ENCODE measurements at regions not wholly inside any gene's neighbourhood (a gene's known extent, or its start where the extent isn't known, plus 50 kb on each side); places are given as distances from the start of the nearest gene placed in this dataset.

GRCh38 chr16:86924537-86924936 is 346.2 kb downstream of the FOXL1 start:
- Histone ChIP-seq H3K4me1 (ENCODE audit: low read depth) (peaks cover 20% of the 10 kb centered on the region), H3K9me3 (ENCODE audit: low read depth) (no peaks in the 10 kb centered on the region), H3K36me3 (no peaks in the 10 kb centered on the region), H3K27me3 (no peaks in the 10 kb centered on the region), H3K4me3 (no peak overlapping the region), H3K27ac (no peak overlapping the region)
- TF ChIP-seq, protein P1, sequence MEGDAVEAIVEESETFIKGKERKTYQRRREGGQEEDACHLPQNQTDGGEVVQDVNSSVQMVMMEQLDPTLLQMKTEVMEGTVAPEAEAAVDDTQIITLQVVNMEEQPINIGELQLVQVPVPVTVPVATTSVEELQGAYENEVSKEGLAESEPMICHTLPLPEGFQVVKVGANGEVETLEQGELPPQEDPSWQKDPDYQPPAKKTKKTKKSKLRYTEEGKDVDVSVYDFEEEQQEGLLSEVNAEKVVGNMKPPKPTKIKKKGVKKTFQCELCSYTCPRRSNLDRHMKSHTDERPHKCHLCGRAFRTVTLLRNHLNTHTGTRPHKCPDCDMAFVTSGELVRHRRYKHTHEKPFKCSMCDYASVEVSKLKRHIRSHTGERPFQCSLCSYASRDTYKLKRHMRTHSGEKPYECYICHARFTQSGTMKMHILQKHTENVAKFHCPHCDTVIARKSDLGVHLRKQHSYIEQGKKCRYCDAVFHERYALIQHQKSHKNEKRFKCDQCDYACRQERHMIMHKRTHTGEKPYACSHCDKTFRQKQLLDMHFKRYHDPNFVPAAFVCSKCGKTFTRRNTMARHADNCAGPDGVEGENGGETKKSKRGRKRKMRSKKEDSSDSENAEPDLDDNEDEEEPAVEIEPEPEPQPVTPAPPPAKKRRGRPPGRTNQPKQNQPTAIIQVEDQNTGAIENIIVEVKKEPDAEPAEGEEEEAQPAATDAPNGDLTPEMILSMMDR (IDR thresholded peaks at IDR 0.05; ENCODE audit: low read depth, low read length): no peak
- DNase-seq (ENCODE audit: low read depth in 1 of 2, low spot score in 1 of 2): peak in 1 of 2 donors; percentile 48

GRCh38 chr16:86925067-86925791 is 346.9 kb downstream of the FOXL1 start:
- H3K27me3 ChIP-seq: no peaks in the 10 kb centered on the region
- H3K4me3 ChIP-seq: no peak overlapping the region
- no peak overlapping the region for H3K27ac ChIP-seq
- no peaks in the 10 kb centered on the region for H3K9me3 ChIP-seq (ENCODE audit: low read depth)
- no peaks in the 10 kb centered on the region for H3K36me3 ChIP-seq
- TF ChIP-seq, protein P1 (IDR thresholded peaks at IDR 0.05; ENCODE audit: low read depth, low read length): no peak
- DNase-seq (ENCODE audit: low read depth in 1 of 2, low spot score in 1 of 2): peak; percentile 77 to 84
- peaks cover 23% of the 10 kb centered on the region for H3K4me1 ChIP-seq (ENCODE audit: low read depth)

- H3K27ac ChIP-seq: no peak overlapping the region
- TF ChIP-seq, protein P1 (IDR thresholded peaks at IDR 0.05; ENCODE audit: low read depth, low read length): no peak
Observed at GRCh38 chr16:86926181-86927094, 348.1 kb downstream of the FOXL1 start.

GRCh38 chr16:86927699-86928098 is 349.4 kb downstream of the FOXL1 start:
- Histone ChIP-seq H3K36me3 (no peaks in the 10 kb centered on the region), H3K4me1 (ENCODE audit: low read depth) (peaks cover 34% of the 10 kb centered on the region), H3K9me3 (ENCODE audit: low read depth) (no peaks in the 10 kb centered on the region), H3K27me3 (no peaks in the 10 kb centered on the region), H3K4me3 (no peak overlapping the region), H3K27ac (no peak overlapping the region)
- TF ChIP-seq, protein P1 (IDR thresholded peaks at IDR 0.05; ENCODE audit: low read depth, low read length): no peak
- no peak for DNase-seq (ENCODE audit: low read depth in 1 of 2, low spot score in 1 of 2)

More at GRCh38 chr16:86926181-86927094, 348.1 kb downstream of the FOXL1 start:
- H3K4me1 ChIP-seq (ENCODE audit: low read depth): peaks cover 28% of the 10 kb centered on the region
- H3K9me3 ChIP-seq (ENCODE audit: low read depth): no peaks in the 10 kb centered on the region
- H3K27me3 ChIP-seq: no peaks in the 10 kb centered on the region
- no peaks in the 10 kb centered on the region for H3K36me3 ChIP-seq
- no peak overlapping the region for H3K4me3 ChIP-seq
- no peak for DNase-seq (ENCODE audit: low read depth in 1 of 2, low spot score in 1 of 2)

DNA sequence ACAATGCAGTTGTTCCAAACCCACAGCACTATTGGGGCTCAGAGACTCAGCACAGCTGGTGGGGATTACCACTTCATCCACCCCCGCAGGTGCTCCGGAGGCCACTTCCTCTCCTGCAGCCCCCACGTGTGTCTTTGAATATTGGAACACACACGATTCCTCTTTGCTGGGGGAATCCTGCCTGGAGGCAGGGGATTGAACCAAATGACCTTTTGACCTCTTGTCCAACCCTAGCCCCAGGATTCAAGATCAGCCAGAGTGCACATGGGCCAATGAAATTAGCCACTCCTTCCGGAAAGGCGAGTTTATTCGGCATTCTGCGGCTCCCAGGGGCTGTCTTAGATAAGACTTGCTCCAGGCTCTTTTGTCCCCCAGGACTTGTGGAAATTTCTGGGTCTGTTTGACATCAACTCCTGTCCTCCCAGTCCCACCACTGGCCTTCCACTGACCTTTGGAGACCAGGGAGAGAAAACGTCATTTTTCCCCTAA is 350.2 kb downstream of the FOXL1 start:
- Histone ChIP-seq H3K27ac (peak overlapping the region; percentile 76), H3K27me3 (no peaks in the 10 kb centered on the region), H3K36me3 (no peaks in the 10 kb centered on the region), H3K4me1 (ENCODE audit: low read depth) (peaks cover 34% of the 10 kb centered on the region), H3K9me3 (ENCODE audit: low read depth) (no peaks in the 10 kb centered on the region), H3K4me3 (no peak overlapping the region)
- DNase-seq (ENCODE audit: low read depth in 1 of 2, low spot score in 1 of 2): peak; percentile 39 to 41
- TF ChIP-seq, protein P1 (IDR thresholded peaks at IDR 0.05; ENCODE audit: low read depth, low read length): no peak

Data from cardiac muscle cell (in vitro differentiated cells and primary cell).